GM12878 (cell line): ENCODE measurements at regions not wholly inside any gene's neighbourhood (a gene's known extent, or its start where the extent isn't known, plus 50 kb on each side); places are given as distances from the start of the nearest gene placed in this dataset.

Experiments
- ATAC-seq: fragments of 200-7000 bp; cut with Tn5 transposase; 3 replicates; pipeline ENCODE4 v1.9.1; 2020; ENCODE audit warnings: mild to moderate bottlenecking, moderate library complexity
- BruUV-seq: library from RNA; stranded (reverse); fragments of 400-500 nt; replicated peaks from 2 replicates; lab custom pipeline; 2021; lab: Mats Ljungman, UMichigan
- CTCF ChIA-PET: fragments of 300-600 bp; sonication (Branson Sonifier 250); formaldehyde crosslinking; extraction: SDS; loops from one replicate; lab custom pipeline; 2021; ENCODE audit warnings: inconsistent platforms; lab: Yijun Ruan, JAX
- POLR2A ChIA-PET: fragments of 350-600 bp; formaldehyde crosslinking; extraction: SDS; loops from one replicate; lab custom pipeline; 2021; ENCODE audit warnings: inconsistent platforms; lab: Charles Lee
- RAD21 ChIA-PET: fragments of 300-600 bp; sonication (Branson Sonifier 250); formaldehyde crosslinking; loops from one replicate; lab custom pipeline; 2023; ENCODE audit warnings: antibody characterized with exemption; ENCODE audit not compliant: unreplicated experiment; lab: Charles Lee
- SMC1A ChIA-PET: fragments of 300-600 bp; sonication (Branson Sonifier 250); formaldehyde crosslinking; loops from one replicate; lab custom pipeline; 2023; ENCODE audit not compliant: unreplicated experiment, uncharacterized antibody; lab: Charles Lee
- DNase-seq: peaks from one replicate; pipeline ENCODE4 v3.0.0-alpha.2; 2011; ENCODE audit warnings: low read depth, low spot score
- FAIRE-seq: peaks from 3 replicates; lab custom pipeline; 2011; peaks lifted over from hg19 to GRCh38; lab: Jason Lieb, UNC
- H2AFZ ChIP-seq: 2 replicates; pipeline ENCODE4 v1.6.0; 2011; ENCODE audit warnings: low read depth, low read length, control low read depth; ENCODE audit not compliant: control insufficient read depth
- H3K27ac ChIP-seq: 2 replicates; pipeline ENCODE4 v1.5.1; 2011; ENCODE audit warnings: control low read depth; ENCODE audit not compliant: control insufficient read depth, insufficient read depth
- H3K27me3 ChIP-seq, 2 experiments: replicated peaks in 1 of 2; 2 replicates each; pipeline versions ENCODE4 v1.6.0 to v1.6.1; 2011; ENCODE audit warnings: low read length in 1 of 2; ENCODE audit not compliant: control insufficient read depth in 2 of 2, insufficient read depth in 2 of 2
- H3K36me3 ChIP-seq, 2 experiments: 2 replicates each; pipeline ENCODE4 v1.5.1; 2011; ENCODE audit warnings: low read length in 1 of 2; ENCODE audit not compliant: control insufficient read depth in 2 of 2, insufficient read depth in 2 of 2
- H3K4me1 ChIP-seq: 2 replicates; pipeline ENCODE4 v1.6.1; 2011; ENCODE audit warnings: mild to moderate bottlenecking, low read length, moderate library complexity, mixed read lengths; ENCODE audit not compliant: control insufficient read depth, insufficient read depth
- H3K4me2 ChIP-seq: 2 replicates; pipeline ENCODE4 v1.6.0; 2011; ENCODE audit warnings: control low read depth; ENCODE audit not compliant: control insufficient read depth, insufficient read depth
- H3K4me3 ChIP-seq: fragments of 200-600 bp; sonication (generic); 2 replicates; pipeline ENCODE4 v1.5.1; 2016
- H3K79me2 ChIP-seq: 2 replicates; pipeline ENCODE4 v1.6.0; 2011; ENCODE audit warnings: low read length; ENCODE audit not compliant: control insufficient read depth, insufficient read depth
- H3K9ac ChIP-seq: 2 replicates; pipeline ENCODE4 v1.8.0; 2011; ENCODE audit warnings: low read length, control low read depth, mixed read lengths; ENCODE audit not compliant: control insufficient read depth, insufficient read depth
- H3K9me3 ChIP-seq: replicated peaks from 3 replicates; pipeline ENCODE4 v1.5.1; 2011; ENCODE audit warnings: mild to moderate bottlenecking, low read length; ENCODE audit not compliant: control insufficient read depth, insufficient read depth
- H4K20me1 ChIP-seq: 2 replicates; pipeline ENCODE4 v1.6.0; 2011; ENCODE audit not compliant: control insufficient read depth, insufficient read depth
- RELB ChIP-seq: fragments of 450-650 bp; IDR thresholded peaks from 2 replicates; pipeline ENCODE4 v1.6.1; 2017; ENCODE audit warnings: low read depth, mild to moderate bottlenecking, moderate library complexity
- SKIL ChIP-seq: fragments of 450-650 bp; IDR thresholded peaks from 2 replicates; pipeline ENCODE4 v1.6.1; 2017; ENCODE audit warnings: mild to moderate bottlenecking, low read depth, inconsistent platforms; ENCODE audit not compliant: poor library complexity, severe bottlenecking
- TCF3 ChIP-seq: IDR thresholded peaks from 2 replicates; pipeline ENCODE4 v1.6.1; 2012; ENCODE audit warnings: low read depth, mild to moderate bottlenecking, low read length, borderline replicate concordance; ENCODE audit not compliant: insufficient read depth
- USF2 ChIP-seq: IDR thresholded peaks from 2 replicates; pipeline ENCODE4 v1.6.1; 2011; ENCODE audit warnings: low read depth, low read length, improper control_type of control experiment, borderline replicate concordance
- ZSCAN29 ChIP-seq: fragments of 450-650 bp; IDR thresholded peaks from 2 replicates; pipeline ENCODE4 v1.6.1; 2017; ENCODE audit warnings: mild to moderate bottlenecking, moderate library complexity
- WGBS: methylation state at CpG from one replicate; pipeline ENCODE4 v1.1.6; 2016; ENCODE audit warnings: low lambda C conversion rate; ENCODE audit not compliant: insufficient replicate concordance, insufficient coverage; ENCODE audit errors: missing lambda C conversion rate; 5-methylcytosine and 5-hydroxymethylcytosine counted together
- in situ Hi-C: fragments of 300-500 bp; cut with MboI; formaldehyde crosslinking; loops from 9 replicates; pipeline ENCODE4 v1.14.3; 2018; ENCODE audit warnings: mixed read lengths
- intact Hi-C: fragments of 100-400 bp; cut with micrococcal nuclease; formaldehyde crosslinking; loops from one replicate; pipeline ENCODE4 v1.14.2; 2022; ENCODE audit not compliant: unreplicated experiment

- ChIA-PET SMC1A (no interaction called here), RAD21 (no interaction called here), CTCF (no interaction called here), POLR2A (no interaction called here)
- H3K36me3 ChIP-seq: no peaks in the 10 kb centered on the region
- H3K27ac ChIP-seq: no peak overlapping the region
- 0% methylated on average over 1 of the region's 1 CpG for WGBS
- BruUV-seq: no TSS peak
- no peak for FAIRE-seq
- in situ Hi-C loops: no loop called here
- no peak overlapping the region for H3K9ac ChIP-seq
- H3K4me2 ChIP-seq: no peak overlapping the region
- H3K9me3 ChIP-seq: no peaks in the 10 kb centered on the region
- no peaks in the 10 kb centered on the region for H3K27me3 ChIP-seq
- H3K4me1 ChIP-seq: no peaks in the 10 kb centered on the region
- no peaks in the 10 kb centered on the region for H3K79me2 ChIP-seq
- ATAC-seq: no peak
- H2AFZ ChIP-seq: no peak overlapping the region
- TF ChIP-seq ZSCAN29 (no peak), SKIL (no peak), TCF3 (no peak), RELB (no peak), USF2 (no peak)
- no peak overlapping the region for H3K4me3 ChIP-seq
- no peaks in the 10 kb centered on the region for H4K20me1 ChIP-seq
- intact Hi-C loops: no loop called here
- no peak for DNase-seq
Observed at GRCh38 chr15:87747087-87747486, 509.5 kb downstream of the NTRK3 start.
